ENCODE measurements at regions not wholly inside any gene's neighbourhood (a gene's known extent, or its start where the extent isn't known, plus 50 kb on each side); places are given as distances from the start of the nearest gene placed in this dataset.
A peak's percentile ranks its signal among the peaks of the same experiment; 100 is the strongest.

DNA sequence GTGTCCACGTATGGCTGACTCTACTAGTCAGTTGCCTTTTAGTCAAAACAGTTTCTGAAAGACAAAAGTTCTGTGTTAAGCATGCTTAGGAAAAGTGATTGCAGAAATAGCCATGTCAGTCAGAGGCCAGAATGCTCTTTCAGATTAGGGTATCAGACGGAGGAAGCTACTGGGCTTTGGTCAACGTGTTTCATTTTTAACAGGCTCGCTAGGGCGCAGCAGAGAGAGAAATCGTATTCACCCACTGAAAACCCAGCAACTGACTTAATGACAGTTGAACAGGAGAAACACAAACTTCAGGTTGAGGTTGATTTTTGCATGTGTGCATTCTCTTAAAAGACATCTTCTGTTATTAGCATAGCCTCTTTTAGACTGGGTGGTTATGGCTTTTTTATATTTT lies 322.6 kb upstream of the KIAA1217 start:
- no peak overlapping the region for H3K4me3 ChIP-seq (ENCODE audit: severe bottlenecking)
- no peaks in the 10 kb centered on the region for H3K36me3 ChIP-seq (ENCODE audit: low read depth)
- TF ChIP-seq, protein P1, sequence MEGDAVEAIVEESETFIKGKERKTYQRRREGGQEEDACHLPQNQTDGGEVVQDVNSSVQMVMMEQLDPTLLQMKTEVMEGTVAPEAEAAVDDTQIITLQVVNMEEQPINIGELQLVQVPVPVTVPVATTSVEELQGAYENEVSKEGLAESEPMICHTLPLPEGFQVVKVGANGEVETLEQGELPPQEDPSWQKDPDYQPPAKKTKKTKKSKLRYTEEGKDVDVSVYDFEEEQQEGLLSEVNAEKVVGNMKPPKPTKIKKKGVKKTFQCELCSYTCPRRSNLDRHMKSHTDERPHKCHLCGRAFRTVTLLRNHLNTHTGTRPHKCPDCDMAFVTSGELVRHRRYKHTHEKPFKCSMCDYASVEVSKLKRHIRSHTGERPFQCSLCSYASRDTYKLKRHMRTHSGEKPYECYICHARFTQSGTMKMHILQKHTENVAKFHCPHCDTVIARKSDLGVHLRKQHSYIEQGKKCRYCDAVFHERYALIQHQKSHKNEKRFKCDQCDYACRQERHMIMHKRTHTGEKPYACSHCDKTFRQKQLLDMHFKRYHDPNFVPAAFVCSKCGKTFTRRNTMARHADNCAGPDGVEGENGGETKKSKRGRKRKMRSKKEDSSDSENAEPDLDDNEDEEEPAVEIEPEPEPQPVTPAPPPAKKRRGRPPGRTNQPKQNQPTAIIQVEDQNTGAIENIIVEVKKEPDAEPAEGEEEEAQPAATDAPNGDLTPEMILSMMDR (IDR thresholded peaks at IDR 0.05; ENCODE audit: poor library complexity, severe bottlenecking), result peak; percentile 4
- no peak overlapping the region for H3K27ac ChIP-seq (ENCODE audit: poor library complexity, severe bottlenecking)
- no peaks in the 10 kb centered on the region for H3K4me1 ChIP-seq (ENCODE audit: insufficient read depth, poor library complexity, severe bottlenecking)
- DNase-seq (ENCODE audit: low spot score), result no peak
- no peaks in the 10 kb centered on the region for H3K9me3 ChIP-seq (ENCODE audit: severe bottlenecking)
- no peak for ATAC-seq (ENCODE audit: low read depth)
- peaks cover 15% of the 10 kb centered on the region for H3K27me3 ChIP-seq (ENCODE audit: insufficient read depth, poor library complexity, severe bottlenecking)

DNA sequence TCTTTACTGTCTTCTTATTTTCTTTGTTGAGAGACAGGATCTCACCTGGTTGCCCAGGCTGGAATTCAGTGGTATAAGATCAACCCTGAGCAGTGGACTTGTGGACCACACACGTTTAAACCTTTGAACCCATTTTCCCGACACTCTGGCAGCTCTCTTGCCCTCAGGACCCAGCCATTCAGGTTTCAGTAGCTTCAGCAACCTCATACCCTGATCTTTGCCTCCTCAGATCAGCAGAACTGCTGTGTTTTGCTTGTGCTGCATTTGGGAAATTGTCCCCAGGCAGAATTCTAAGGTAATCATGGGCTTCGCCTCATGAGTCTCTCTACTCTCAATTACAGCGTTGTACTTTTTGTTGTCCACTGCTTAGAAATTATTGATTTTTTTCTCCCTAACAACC lies 317.6 kb upstream of the KIAA1217 start:
- no peaks in the 10 kb centered on the region for H3K4me1 ChIP-seq (ENCODE audit: insufficient read depth, poor library complexity, severe bottlenecking)
- no peaks in the 10 kb centered on the region for H3K9me3 ChIP-seq (ENCODE audit: severe bottlenecking)
- no peak for DNase-seq (ENCODE audit: low spot score)
- no peaks in the 10 kb centered on the region for H3K36me3 ChIP-seq (ENCODE audit: low read depth)
- no peak for ATAC-seq (ENCODE audit: low read depth)
- H3K4me3 ChIP-seq (ENCODE audit: severe bottlenecking), result no peak overlapping the region
- TF ChIP-seq, protein P1 (IDR thresholded peaks at IDR 0.05; ENCODE audit: poor library complexity, severe bottlenecking), result no peak
- peaks cover 20% of the 10 kb centered on the region for H3K27me3 ChIP-seq (ENCODE audit: insufficient read depth, poor library complexity, severe bottlenecking)
- H3K27ac ChIP-seq (ENCODE audit: poor library complexity, severe bottlenecking), result no peak overlapping the region

DNA sequence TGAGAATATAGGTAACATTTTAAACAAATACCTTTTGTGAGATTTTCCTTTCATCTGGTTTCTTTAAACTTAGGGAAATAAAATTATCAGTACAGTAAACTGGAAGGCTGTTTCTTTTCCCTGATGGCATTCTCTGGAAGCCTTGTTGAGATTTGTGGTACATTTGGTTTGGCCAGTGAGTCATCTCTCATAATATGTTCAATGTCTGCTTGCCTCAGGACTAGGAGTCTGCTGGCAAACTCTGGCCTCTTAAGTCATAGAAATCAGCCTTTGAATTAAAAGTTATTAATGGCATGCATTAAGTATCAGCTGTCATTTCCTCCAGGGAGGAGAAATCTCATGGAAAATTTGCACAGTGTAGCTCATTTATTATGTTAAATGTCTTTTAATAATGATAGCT lies 316.6 kb upstream of the KIAA1217 start:
- no peak for DNase-seq (ENCODE audit: low spot score)
- ATAC-seq (ENCODE audit: low read depth), result no peak
- Histone ChIP-seq H3K36me3 (ENCODE audit: low read depth) (no peaks in the 10 kb centered on the region), H3K4me3 (ENCODE audit: severe bottlenecking) (no peak overlapping the region), H3K27ac (ENCODE audit: poor library complexity, severe bottlenecking) (no peak overlapping the region), H3K4me1 (ENCODE audit: insufficient read depth, poor library complexity, severe bottlenecking) (no peaks in the 10 kb centered on the region), H3K27me3 (ENCODE audit: insufficient read depth, poor library complexity, severe bottlenecking) (peaks cover 17% of the 10 kb centered on the region), H3K9me3 (ENCODE audit: severe bottlenecking) (no peaks in the 10 kb centered on the region)
- TF ChIP-seq, protein P1 (IDR thresholded peaks at IDR 0.05; ENCODE audit: poor library complexity, severe bottlenecking), result no peak

DNA sequence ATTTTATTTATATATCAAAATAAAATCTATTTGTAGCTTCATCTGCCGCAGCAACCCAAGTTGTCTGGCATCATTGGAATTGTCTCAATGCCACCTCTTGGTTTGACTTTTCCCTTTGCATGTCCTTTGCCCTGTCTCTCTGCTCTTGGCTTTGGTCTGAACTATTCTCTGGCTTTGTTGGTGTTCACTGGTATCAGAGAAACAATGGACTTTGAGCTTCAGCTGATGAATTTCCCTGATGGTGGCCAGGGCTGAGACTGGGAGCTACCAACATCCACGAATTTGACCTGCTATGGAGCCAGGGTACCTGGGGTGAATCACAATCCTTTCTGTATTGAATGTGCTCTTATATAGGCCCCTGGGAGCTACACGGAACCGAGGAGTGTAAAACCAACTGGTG lies 311.7 kb upstream of the KIAA1217 start:
- ATAC-seq (ENCODE audit: low read depth) (no peak), DNase-seq (ENCODE audit: low spot score) (no peak)
- H3K36me3 ChIP-seq (ENCODE audit: low read depth), result no peaks in the 10 kb centered on the region
- peaks cover 2% of the 10 kb centered on the region for H3K27me3 ChIP-seq (ENCODE audit: insufficient read depth, poor library complexity, severe bottlenecking)
- TF ChIP-seq, protein P1 (IDR thresholded peaks at IDR 0.05; ENCODE audit: poor library complexity, severe bottlenecking), result no peak
- H3K4me1 ChIP-seq (ENCODE audit: insufficient read depth, poor library complexity, severe bottlenecking), result no peaks in the 10 kb centered on the region
- no peak overlapping the region for H3K4me3 ChIP-seq (ENCODE audit: severe bottlenecking)
- no peaks in the 10 kb centered on the region for H3K9me3 ChIP-seq (ENCODE audit: severe bottlenecking)
- no peak overlapping the region for H3K27ac ChIP-seq (ENCODE audit: poor library complexity, severe bottlenecking)

DNA sequence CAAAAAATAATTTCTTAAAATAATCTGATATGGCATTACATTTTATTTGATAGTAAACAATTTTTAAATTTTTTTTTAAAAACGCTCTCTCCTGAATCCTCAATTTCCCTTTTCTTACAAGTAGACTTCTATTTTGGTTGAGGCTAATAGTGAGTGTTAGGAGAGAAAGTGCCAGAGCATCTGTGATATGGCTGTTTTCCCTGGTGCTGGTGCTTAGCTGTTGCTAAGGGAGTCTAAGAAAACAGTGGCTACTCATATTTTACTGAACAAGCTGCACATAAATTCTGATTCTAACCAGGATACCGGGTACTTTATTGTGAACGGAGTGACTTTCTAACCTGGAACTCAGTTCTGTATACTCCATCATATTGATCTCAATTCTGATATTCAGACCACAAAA lies 311.1 kb upstream of the KIAA1217 start:
- H3K27me3 ChIP-seq (ENCODE audit: insufficient read depth, poor library complexity, severe bottlenecking), result no peaks in the 10 kb centered on the region
- H3K36me3 ChIP-seq (ENCODE audit: low read depth), result no peaks in the 10 kb centered on the region
- DNase-seq (ENCODE audit: low spot score) (no peak), ATAC-seq (ENCODE audit: low read depth) (no peak)
- no peak overlapping the region for H3K4me3 ChIP-seq (ENCODE audit: severe bottlenecking)
- H3K4me1 ChIP-seq (ENCODE audit: insufficient read depth, poor library complexity, severe bottlenecking), result no peaks in the 10 kb centered on the region
- TF ChIP-seq, protein P1 (IDR thresholded peaks at IDR 0.05; ENCODE audit: poor library complexity, severe bottlenecking), result no peak
- no peaks in the 10 kb centered on the region for H3K9me3 ChIP-seq (ENCODE audit: severe bottlenecking)
- H3K27ac ChIP-seq (ENCODE audit: poor library complexity, severe bottlenecking), result no peak overlapping the region

Measured in RWPE2 (cell line).